SKM-1 (cell line): ENCODE measurements at regions not wholly inside any gene's neighbourhood (a gene's known extent, or its start where the extent isn't known, plus 50 kb on each side); places are given as distances from the start of the nearest gene placed in this dataset.
A peak's percentile ranks its signal among the peaks of the same experiment; 100 is the strongest.
"Not testable (repeated sequence)": the region's sequence is repeated elsewhere in the genome, so short reads cannot be mapped to it uniquely, and the experiment has no call there.

ENCODE experiments used
- DNase-seq: peaks from one replicate; lab custom pipeline; 2025; ENCODE audit not compliant: unreplicated experiment; lab: John Stamatoyannopoulos, UW

DNA sequence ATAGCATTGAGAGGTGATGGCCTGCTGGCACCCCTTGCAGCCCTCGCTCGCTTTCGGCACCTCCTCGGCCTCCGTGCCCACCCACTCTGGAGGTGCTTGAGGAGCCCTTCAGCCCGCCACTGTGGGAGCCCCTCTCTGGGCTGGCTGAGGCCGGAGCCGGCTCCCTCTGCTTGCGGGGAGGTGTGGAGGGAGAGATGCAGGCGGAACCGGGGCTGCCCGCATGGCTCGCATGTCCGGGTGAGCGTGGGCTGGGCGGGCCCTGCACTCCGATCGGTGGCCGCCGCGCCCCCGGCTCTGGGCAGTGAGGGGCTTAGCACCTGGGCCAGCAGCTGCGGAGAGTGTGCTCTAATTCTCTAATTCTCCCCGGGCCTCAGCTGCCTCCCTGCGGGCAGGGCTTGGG, 101.1 kb downstream of the KIF4B start:
- no peak for DNase-seq

DNA sequence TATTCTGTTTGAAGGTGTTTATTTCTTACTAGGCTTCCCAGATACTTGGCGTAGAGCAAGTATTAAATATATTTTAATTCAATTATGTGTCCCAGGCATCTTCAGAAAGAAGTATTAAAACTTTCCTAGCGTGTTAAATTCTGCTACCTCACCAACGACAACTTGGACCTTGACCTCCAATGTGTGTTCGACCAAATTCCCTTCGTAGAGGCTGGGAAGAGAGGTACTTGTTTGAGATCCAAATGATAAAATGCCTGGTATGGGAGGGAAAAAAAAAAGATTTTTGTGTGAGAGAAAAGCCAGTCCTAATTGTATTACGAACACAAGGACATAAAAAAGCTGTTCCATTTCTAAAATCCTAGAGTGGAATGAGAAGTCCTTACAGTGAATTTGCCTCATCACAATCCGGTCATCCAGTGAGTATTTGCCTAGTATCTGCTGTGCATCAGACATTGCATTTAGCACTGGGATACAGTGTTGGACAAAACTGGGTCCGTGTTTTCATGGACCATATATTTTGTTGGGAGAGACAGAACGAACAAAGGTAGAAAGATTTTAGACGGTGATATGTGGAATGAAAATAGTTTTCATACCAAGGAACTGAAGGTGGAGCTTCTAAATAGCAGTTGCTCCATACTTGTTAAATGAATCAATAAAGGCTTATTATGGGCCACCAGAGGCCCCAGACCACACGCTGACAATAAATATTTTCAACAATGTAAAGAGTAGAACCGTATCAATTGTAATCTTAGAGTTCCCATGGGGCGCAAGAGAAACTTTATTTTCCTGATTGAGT, 103.1 kb downstream of the KIF4B start:
- no peak for DNase-seq

GRCh38 chr5:155125551-155126095, 112.1 kb downstream of the KIF4B start:
- DNase-seq: no peak

DNA sequence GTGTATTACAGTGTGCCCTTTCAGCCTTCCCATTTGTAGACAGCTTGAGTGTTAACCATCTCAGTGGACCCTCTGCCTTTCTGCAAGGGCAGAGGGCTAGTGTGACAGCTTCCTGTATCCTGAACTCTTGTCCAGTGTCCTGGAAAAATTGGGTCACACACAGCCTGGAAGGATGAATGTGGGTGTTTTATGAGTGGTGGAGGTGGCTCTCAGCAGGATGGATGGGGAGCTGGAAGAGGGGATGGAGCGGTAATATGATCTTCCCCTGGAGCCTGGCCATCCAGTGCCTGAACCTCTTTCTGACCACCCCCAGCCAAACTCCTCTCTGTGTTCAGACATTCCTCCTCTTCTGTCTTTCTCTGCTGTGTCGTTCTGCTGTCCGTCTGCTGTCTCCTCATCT, 113.0 kb downstream of the KIF4B start:
- no peak for DNase-seq

DNA sequence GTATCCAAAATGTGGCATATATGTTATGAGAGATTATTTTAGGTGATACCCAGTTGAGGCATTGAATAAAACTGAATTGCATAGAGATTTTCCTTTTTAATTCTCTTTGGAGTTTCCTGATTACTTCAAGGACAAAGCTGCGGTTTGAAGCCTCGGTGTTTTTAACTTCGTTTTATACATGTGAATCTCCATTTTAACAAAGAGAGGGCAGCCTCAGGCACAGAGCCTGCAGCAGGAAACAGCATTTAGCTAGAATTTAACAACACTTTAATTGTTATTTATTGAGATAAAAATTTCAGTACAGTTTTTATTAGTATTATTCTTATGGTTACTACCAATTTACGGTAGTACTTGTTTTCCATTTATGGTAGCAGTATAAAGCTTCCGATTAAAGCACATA, 114.0 kb downstream of the KIF4B start:
- DNase-seq: no peak

DNA sequence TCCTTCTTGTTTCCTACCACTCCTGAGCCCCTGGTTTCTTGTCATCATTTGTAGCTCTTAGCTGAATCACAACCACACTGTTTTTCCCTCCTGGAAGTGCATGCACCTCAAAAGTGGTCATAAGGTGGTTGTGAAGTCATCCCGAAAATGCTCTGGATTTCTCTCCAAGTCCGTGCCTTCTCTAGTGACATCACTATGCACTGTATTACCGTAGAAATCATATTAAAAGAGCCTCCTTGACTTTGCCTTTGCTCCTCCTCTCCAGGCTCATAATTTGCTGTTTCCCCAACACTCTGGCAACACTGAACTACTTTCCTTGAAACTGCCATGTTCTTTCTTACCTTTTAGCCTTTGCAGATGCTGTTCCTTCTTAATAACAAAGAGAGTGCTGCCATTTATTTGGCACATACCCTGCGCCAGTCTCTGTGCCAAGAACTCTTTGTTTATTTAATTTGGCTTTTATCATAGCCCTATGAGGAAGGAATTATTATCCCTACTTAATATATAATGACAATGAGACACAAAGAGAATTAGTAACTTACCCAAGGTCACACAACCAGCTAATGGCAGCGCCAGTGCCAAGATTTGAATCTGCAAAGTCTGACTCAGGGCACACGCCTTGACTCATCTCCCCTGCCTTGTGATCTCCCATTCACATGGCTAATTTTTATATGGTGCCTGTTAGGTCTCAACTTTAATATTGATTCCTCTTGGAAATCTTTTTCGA, 115.4 kb downstream of the KIF4B start:
- DNase-seq: no peak

GRCh38 chr5:155129513-155129880, 115.9 kb downstream of the KIF4B start:
- DNase-seq: no peak

DNA sequence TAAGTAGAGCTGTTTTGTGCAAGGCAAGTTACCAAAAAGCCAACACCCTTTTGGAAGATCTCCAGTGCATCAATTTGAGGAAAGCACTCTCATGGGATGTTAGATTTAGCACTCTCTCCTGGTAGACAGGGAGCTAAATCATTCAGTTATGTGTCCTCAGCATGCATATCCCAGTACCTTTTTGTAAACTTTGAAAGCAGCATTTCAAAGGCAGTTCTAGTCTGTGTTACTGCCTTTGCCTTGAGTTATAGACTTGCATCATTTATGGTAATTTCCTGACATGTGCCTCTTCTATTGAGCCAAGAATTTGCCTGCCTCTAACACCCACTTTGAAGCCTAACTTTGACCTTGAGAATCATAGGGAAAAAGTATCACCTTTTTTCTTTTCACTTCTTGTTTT, 120.6 kb downstream of the KIF4B start:
- no peak for DNase-seq

- no peak for DNase-seq
These were observed 122.8 kb downstream of the KIF4B start for GRCh38 chr5:155136216-155136850.

DNA sequence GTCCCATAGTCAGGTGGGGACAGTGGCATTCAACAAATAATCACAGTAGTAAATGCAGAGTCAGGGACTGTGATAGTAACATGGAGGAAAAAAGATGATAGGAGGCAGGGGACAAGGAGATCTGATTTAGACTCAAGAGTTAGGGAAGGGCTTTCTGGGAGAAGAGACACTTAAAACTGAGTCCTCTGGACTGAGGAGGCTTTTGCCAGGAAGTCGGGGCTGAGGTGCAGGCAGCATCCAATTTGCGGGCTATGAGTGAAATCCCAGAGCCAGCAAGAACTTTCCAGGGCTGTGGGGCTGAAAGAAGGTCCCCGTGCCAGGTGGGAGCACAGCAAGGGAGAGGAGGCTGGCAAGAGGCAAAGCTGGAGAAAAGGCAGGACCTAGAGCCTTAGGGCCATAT, 124.1 kb downstream of the KIF4B start:
- no peak for DNase-seq

GRCh38 chr5:155140646-155141045, 127.1 kb downstream of the KIF4B start:
- DNase-seq: no peak

DNA sequence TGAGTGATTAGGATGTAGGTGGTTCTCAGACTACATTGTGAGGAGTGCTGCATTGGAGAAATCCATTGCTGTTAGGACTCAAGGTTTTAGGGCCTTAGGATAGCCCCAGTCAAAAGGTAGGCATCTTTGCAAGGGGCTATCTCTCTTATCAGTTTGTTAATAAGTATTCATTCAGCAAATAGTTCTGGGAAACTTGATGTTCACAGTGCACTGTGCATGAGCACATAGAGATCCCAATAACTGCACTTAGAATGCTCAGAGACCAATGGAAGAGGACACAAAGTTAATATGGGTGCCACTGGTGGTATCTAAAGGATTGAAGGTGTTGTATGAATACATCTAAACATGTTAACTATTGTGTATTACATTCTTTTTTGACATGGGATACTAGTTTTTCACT, 131.4 kb downstream of the KIF4B start:
- DNase-seq: no peak

- DNase-seq: peak; percentile 21
These were observed 133.7 kb downstream of the KIF4B start for GRCh38 chr5:155147222-155147621.

GRCh38 chr5:155148694-155149093, 135.1 kb downstream of the KIF4B start:
- no peak for DNase-seq

GRCh38 chr5:155150012-155150411, 136.5 kb downstream of the KIF4B start:
- peak; percentile 74 for DNase-seq

DNA sequence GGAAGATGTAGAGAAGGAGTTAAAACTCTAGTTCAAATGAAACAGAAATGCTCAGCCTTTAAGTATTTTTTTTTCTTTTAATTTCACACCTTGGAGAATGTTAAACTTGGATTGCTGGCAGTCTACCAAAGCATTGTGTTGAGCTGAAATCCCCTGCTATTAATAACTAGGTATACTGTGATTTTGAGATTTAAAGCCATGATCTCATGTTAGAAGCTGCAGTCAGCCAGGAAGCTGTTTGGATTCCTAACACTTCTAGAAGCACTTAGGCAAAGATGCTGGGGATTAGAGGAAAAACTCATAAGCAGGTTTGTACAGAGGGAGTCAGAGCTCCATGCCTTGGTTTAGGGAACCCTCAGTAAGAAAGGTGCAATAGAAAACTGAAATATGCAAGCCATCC, 141.4 kb downstream of the KIF4B start:
- DNase-seq: no peak

DNA sequence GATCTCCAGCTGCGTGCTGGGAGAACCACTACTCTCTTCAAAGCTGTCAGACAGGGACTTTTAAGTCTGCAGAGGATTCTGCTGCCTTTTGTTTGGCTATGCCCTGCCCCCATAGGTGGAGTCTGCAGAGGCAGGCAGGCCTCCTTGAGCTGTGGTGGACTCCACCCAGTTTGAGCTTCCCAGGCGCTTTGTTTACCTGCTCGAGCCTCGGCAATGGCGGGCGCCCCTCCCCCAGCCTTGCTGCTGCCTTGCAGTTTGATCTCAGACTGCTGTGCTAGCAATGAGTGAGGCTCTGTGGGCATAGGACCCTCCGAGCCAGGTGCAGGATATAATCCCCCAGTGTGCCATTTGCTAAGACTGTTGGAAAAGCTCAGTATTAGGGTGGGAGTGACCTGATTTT, 149.5 kb downstream of the KIF4B start:
- not testable (repeated sequence) for DNase-seq

DNA sequence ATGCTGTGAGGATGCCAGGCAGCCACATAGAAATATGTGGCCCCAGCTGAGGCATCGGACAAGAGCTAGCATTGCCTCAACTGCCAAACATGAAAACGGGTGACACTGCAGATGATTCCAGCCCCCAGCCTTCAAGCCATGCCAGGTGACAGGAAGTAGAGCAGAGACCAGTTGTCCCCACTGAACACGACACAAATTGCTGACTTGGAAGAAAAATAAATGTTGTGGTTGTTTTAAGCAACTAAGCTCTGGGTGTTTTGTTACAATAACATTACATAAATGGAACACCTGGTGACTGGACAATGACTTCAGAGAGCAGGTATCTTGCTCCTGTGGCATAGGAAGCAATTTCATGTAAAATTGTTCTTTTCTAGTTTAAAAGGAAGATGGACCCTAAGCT, 154.2 kb downstream of the KIF4B start:
- DNase-seq: no peak

DNA sequence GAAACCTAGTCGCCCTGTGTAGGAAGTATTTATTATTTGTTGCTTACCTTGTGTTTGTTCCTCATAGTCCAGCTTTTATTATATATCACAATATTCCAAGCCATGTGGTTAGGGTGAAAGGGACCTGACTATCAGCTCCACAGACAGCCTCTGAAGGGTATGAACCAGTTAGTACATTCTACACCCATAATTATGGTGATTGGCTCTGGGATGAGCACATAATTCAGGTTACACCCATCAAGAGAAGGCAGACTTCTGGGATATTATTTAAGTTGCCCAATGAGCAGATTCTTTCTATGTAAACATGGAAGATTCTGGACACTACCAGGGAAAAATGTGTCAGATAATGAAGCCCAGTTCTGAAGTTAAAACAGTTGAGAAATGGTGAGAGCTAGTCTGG, 168.0 kb downstream of the KIF4B start:
- no peak for DNase-seq

DNA sequence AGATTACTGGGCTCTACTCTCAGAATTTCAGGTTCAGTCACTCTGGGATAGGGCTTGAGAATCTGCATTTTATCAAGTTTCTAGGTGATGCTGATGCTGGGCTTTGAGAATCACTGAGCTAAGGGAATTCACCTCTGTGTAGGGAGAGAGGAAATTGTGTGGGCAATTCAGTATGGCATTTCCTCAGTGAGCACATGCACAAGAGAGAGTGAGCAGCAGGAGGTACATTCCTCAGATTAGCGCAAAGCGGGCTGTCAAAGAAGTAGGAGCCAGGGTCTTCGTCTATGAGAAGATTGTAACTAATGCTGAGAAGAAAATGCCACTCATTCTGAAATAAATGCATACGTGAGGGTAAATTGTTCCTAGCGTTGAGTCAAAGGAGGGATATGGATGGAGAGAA, 175.9 kb downstream of the KIF4B start:
- DNase-seq: no peak

- DNase-seq: no peak
These were observed 176.4 kb downstream of the KIF4B start for GRCh38 chr5:155189981-155190380.

DNA sequence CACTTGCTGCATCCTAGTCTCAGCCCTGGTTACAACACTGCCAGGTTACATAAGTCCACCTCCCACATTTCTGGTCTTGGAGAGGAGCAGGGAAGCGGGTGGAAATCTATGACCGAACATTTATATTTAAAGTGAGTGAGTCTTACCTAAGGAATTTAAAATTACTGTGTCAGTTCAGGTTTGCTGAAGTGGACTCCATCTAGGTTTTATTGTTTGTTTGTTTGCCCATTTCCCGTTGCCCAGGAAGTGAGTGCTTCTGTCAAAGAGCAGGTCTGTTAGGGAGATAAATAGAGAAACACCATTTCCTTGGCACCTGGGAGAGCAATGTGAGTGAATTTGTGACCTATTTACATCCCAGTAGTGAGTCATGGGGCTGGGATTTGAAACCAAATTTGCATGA, 179.5 kb downstream of the KIF4B start:
- no peak for DNase-seq
